Prostate gland (tissue), 2 donors: ENCODE measurements at regions not wholly inside any gene's neighbourhood (a gene's known extent, or its start where the extent isn't known, plus 50 kb on each side); places are given as distances from the start of the nearest gene placed in this dataset.

ENCODE experiments used
- DNase-seq: peaks from one replicate; pipeline ENCODE4 v3.0.0-alpha.2; 2019; ENCODE audit warnings: low spot score
- H3K27ac ChIP-seq, 2 donors: fragments of 200-600 bp; sonication (generic); 2 replicates each; pipeline ENCODE4 v1.5.1; 2017 to 2019
- H3K27me3 ChIP-seq: fragments of 200-600 bp; sonication (generic); replicated peaks from 2 replicates; pipeline ENCODE4 v1.5.1; 2019; ENCODE audit not compliant: insufficient read depth
- H3K36me3 ChIP-seq, 2 donors: fragments of 200-600 bp; sonication (generic); 1 replicate in 1 of 2; 2 replicates in 1 of 2; pipeline versions ENCODE4 v1.5.1 to v1.8.1; 2017 to 2019
- H3K4me1 ChIP-seq: fragments of 200-600 bp; sonication (generic); replicated peaks from 2 replicates; pipeline ENCODE4 v1.5.1; 2019
- H3K4me3 ChIP-seq, 2 donors: fragments of 200-600 bp; sonication (generic); 2 replicates each; pipeline ENCODE4 v1.5.1; 2017 to 2019
- H3K9me3 ChIP-seq: fragments of 200-600 bp; sonication (generic); 2 replicates; pipeline ENCODE4 v1.5.1; 2017
- POLR2A ChIP-seq: fragments of 450-650 bp; IDR thresholded peaks from one replicate; pipeline ENCODE4 v1.6.1; 2016; ENCODE audit warnings: antibody characterized with exemption, mild to moderate bottlenecking
- POLR2AphosphoS5 ChIP-seq: sonication (generic); formaldehyde crosslinking; IDR thresholded peaks from one replicate; pipeline ENCODE4 v1.6.1; 2017; ENCODE audit warnings: antibody characterized with exemption
- WGBS: methylation state at CpG from one replicate; pipeline ENCODE4 v1.1.5; 2018; 5-methylcytosine and 5-hydroxymethylcytosine counted together
- intact Hi-C: fragments of 100-400 bp; cut with DNase I; formaldehyde crosslinking; loops from one replicate; pipeline ENCODE4 v1.14.2; 2022
- TF ChIP-seq, protein P1 (sequence below), 4 experiments: fragments of 200-600 bp in 2 of 4; fragments of 450-650 bp in 2 of 4; sonication (generic) in 2 of 4; IDR thresholded peaks; 1 replicate in 3 of 4; 2 replicates in 1 of 4; pipeline ENCODE4 v1.5.1; 2016 to 2019; ENCODE audit warnings: antibody characterized with exemption in 4 of 4, mild to moderate bottlenecking in 2 of 4, moderate library complexity in 2 of 4

DNA sequence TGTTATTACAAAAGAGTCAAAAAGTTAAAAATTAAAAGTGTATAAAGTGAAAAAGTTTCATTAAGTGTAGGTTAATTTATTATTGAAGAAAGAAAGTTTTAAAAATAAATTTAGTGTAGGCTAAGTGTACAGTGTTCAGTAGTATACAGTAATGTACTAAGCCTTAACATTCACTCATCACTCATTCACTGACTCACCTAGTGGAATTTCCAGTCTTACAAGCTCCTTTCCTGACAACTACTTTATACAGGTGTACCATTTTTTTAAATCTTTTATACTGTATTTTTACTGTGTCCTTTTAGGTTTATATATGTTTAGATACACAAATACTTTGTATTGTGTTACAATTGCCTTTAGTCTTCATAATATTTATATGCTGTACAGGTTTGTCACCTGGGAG is 530.2 kb upstream of the FAM174A start:
- H3K27ac ChIP-seq = no peak overlapping the region
- no peak for DNase-seq
- H3K27me3 ChIP-seq = no peaks in the 10 kb centered on the region
- H3K36me3 ChIP-seq = no peaks in the 10 kb centered on the region
- intact Hi-C loops = no loop called here
- H3K4me1 ChIP-seq = no peaks in the 10 kb centered on the region
- no peak overlapping the region for H3K4me3 ChIP-seq
- TF ChIP-seq POLR2A = no peak
- TF ChIP-seq, protein P1, sequence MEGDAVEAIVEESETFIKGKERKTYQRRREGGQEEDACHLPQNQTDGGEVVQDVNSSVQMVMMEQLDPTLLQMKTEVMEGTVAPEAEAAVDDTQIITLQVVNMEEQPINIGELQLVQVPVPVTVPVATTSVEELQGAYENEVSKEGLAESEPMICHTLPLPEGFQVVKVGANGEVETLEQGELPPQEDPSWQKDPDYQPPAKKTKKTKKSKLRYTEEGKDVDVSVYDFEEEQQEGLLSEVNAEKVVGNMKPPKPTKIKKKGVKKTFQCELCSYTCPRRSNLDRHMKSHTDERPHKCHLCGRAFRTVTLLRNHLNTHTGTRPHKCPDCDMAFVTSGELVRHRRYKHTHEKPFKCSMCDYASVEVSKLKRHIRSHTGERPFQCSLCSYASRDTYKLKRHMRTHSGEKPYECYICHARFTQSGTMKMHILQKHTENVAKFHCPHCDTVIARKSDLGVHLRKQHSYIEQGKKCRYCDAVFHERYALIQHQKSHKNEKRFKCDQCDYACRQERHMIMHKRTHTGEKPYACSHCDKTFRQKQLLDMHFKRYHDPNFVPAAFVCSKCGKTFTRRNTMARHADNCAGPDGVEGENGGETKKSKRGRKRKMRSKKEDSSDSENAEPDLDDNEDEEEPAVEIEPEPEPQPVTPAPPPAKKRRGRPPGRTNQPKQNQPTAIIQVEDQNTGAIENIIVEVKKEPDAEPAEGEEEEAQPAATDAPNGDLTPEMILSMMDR (IDR thresholded peaks at IDR 0.05) = no peak
- no peak for TF ChIP-seq POLR2AphosphoS5
- H3K9me3 ChIP-seq = no peaks in the 10 kb centered on the region

DNA sequence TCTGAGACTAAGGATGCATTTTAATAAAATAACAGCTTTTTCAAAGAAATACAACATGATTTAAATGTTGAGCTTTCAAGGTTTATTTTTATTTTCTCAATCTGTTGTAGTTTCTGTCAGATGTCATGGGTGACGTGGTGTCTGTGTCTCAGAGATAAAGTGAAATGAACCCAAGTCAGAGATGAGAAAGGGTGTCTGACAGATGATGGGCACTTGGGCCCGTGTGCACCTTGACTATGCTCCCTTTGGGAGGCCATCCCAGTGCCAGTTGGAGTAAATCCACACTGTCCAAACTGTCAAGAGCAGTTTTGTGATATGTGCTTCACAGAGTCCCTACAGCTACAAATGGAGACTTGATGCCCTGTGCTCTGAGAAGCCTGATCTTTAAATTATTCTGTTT is 536.9 kb upstream of the FAM174A start:
- WGBS = 49% methylated on average over 2 of the region's 2 CpGs
- Histone ChIP-seq H3K27ac (no peak overlapping the region), H3K36me3 (no peaks in the 10 kb centered on the region), H3K4me3 (no peak overlapping the region), H3K27me3 (no peaks in the 10 kb centered on the region), H3K4me1 (no peaks in the 10 kb centered on the region), H3K9me3 (no peaks in the 10 kb centered on the region)
- intact Hi-C loops = no loop called here
- no peak for DNase-seq
- TF ChIP-seq, protein P1 (IDR thresholded peaks at IDR 0.05) = no peak
- no peak for TF ChIP-seq POLR2A
- no peak for TF ChIP-seq POLR2AphosphoS5

DNA sequence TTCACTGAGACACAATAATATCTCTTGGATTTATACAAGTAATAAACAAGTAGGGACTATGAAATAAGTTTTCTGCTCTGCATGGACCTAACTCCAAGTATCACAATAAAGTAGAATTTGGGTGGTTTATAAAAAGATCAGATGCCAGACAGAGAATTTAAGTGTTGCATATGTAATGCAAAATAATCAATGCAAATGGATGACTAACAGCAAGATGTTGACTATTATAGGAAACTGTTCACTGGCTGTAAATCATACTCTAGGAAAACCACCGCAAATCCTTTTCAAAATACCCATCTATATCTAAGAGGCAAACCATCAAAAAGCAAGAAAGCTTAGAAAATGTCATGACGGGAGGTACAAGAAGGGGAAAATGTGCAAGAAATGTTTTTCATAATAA is 539.8 kb upstream of the FAM174A start:
- Histone ChIP-seq H3K27me3 (no peaks in the 10 kb centered on the region), H3K4me1 (no peaks in the 10 kb centered on the region), H3K4me3 (no peak overlapping the region), H3K9me3 (no peaks in the 10 kb centered on the region), H3K36me3 (no peaks in the 10 kb centered on the region), H3K27ac (no peak overlapping the region)
- TF ChIP-seq POLR2AphosphoS5 = no peak
- TF ChIP-seq, protein P1 (IDR thresholded peaks at IDR 0.05) = no peak
- WGBS = 95% methylated on average over 2 of the region's 2 CpGs
- intact Hi-C loops = no loop called here
- no peak for DNase-seq

DNA sequence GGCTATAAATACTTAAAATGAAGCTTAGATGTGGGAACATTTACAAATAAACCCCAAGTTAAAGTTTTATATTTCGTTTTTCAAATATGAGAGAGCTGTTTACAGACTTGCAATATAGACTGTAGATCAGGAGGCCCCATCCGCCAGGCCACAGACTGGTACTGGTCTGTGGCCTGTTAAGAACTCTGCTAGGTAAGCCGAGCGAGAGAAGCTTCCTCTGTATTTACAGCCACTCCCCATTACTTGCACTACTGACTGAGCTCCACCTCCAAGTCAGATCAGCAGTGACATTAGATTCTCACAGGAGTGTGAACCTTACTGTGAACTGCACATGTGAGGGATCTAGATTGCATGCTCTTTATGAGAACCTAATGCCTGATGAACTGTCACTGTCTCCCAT is 561.4 kb upstream of the FAM174A start:
- TF ChIP-seq POLR2A (no peak), POLR2AphosphoS5 (no peak)
- TF ChIP-seq, protein P1 (IDR thresholded peaks at IDR 0.05) = no peak
- intact Hi-C loops = no loop called here
- Histone ChIP-seq H3K36me3 (no peaks in the 10 kb centered on the region), H3K4me1 (no peaks in the 10 kb centered on the region), H3K4me3 (no peak overlapping the region), H3K27me3 (no peaks in the 10 kb centered on the region), H3K27ac (no peak overlapping the region), H3K9me3 (no peaks in the 10 kb centered on the region)
- DNase-seq = no peak
- 78% methylated on average over 4 of the region's 4 CpGs for WGBS

DNA sequence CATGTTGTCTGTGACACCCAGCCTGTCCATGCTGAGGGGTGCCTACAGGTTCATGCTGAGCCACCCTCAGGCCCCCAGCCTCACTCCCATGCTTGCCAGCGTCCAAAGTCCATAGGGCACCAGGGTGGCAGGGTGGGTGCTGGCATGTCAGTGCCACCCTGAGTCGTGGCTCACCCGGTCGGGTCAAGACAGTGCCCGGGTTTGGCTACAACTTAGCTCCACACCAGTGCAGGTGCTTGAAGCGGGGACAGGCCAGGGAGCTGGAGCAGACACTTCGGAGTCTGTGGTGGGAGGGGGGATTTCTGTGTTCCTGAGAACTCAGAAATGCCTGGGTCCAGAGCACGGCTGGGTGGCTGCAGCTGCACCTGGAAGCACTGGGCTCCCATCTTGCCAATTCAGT is 579.2 kb upstream of the FAM174A start:
- intact Hi-C loops = no loop called here

More for the DNA sequence above, 579.2 kb upstream of the FAM174A start:
- Histone ChIP-seq H3K27ac (no peak overlapping the region), H3K4me1 (no peaks in the 10 kb centered on the region), H3K4me3 (no peak overlapping the region), H3K9me3 (no peaks in the 10 kb centered on the region), H3K27me3 (no peaks in the 10 kb centered on the region), H3K36me3 (no peaks in the 10 kb centered on the region)
- no peak for TF ChIP-seq POLR2AphosphoS5
- no peak for TF ChIP-seq POLR2A
- TF ChIP-seq, protein P1 (IDR thresholded peaks at IDR 0.05) = no peak
- 89% methylated on average over 8 of the region's 8 CpGs for WGBS
- no peak for DNase-seq
